H1 (cell line): ENCODE measurements at regions not wholly inside any gene's neighbourhood (a gene's known extent, or its start where the extent isn't known, plus 50 kb on each side); places are given as distances from the start of the nearest gene placed in this dataset.

ENCODE experiments used
- ATF2 ChIP-seq: IDR thresholded peaks from 2 replicates; pipeline ENCODE4 v1.6.1; 2012; ENCODE audit warnings: low read length, inconsistent platforms
- CEBPB ChIP-seq: IDR thresholded peaks from 2 replicates; pipeline ENCODE4 v1.6.1; 2012; ENCODE audit warnings: low read depth, low read length
- CHD7 ChIP-seq: fragments of 300-600 bp; sonication (generic); IDR thresholded peaks from 2 replicates; pipeline ENCODE4 v1.7.1; 2012; ENCODE audit warnings: low read length, moderate library complexity, mild to moderate bottlenecking, inconsistent platforms; ENCODE audit not compliant: insufficient replicate concordance
- GTF2F1 ChIP-seq: IDR thresholded peaks from 2 replicates; pipeline ENCODE4 v1.6.1; 2012; ENCODE audit warnings: low read depth, low read length, improper control_type of control experiment, borderline replicate concordance
- MAX ChIP-seq: IDR thresholded peaks from 2 replicates; pipeline ENCODE4 v1.6.1; 2012; ENCODE audit warnings: inconsistent platforms
- RAD21 ChIP-seq, 2 experiments: IDR thresholded peaks in 1 of 2; conservative IDR thresholded peaks in 1 of 2; 2 replicates each; pipeline ENCODE4 v1.6.1; 2011; ENCODE audit warnings: low read depth in 2 of 2, low read length in 2 of 2, improper control_type of control experiment in 1 of 2, inconsistent platforms in 1 of 2, mild to moderate bottlenecking in 1 of 2, moderate library complexity in 1 of 2
- SIRT6 ChIP-seq: IDR thresholded peaks from one replicate; pipeline ENCODE4 v1.7.1; 2012; ENCODE audit warnings: low read length, inconsistent platforms
- SIX5 ChIP-seq: IDR thresholded peaks from 2 replicates; pipeline ENCODE4 v1.6.1; 2011; ENCODE audit warnings: mild to moderate bottlenecking, low read depth, low read length
- SP2 ChIP-seq: IDR thresholded peaks from 2 replicates; pipeline ENCODE4 v1.6.1; 2012; ENCODE audit warnings: mild to moderate bottlenecking, low read length, inconsistent platforms
- TBP ChIP-seq: IDR thresholded peaks from 2 replicates; pipeline ENCODE4 v1.6.1; 2011; ENCODE audit warnings: low read depth, low read length, improper control_type of control experiment
- TEAD4 ChIP-seq: IDR thresholded peaks from 2 replicates; pipeline ENCODE4 v1.6.1; 2012; ENCODE audit warnings: low read depth, low read length, inconsistent platforms, mixed read lengths

- TF ChIP-seq CHD7: no peak
- TF ChIP-seq TBP: no peak
- TF ChIP-seq MAX: no peak
- TF ChIP-seq SP2: no peak
- TF ChIP-seq TEAD4: no peak
- TF ChIP-seq SIX5: no peak
- no peak for TF ChIP-seq CEBPB
- no peak for TF ChIP-seq RAD21 (IDR thresholded peaks at IDR 0.05 in 1 of 2, conservative IDR thresholded peaks at IDR 0.05 in 1 of 2; ENCODE audit: low read depth in 2 of 2, low read length in 2 of 2)
- TF ChIP-seq GTF2F1: no peak
- no peak for TF ChIP-seq SIRT6
- TF ChIP-seq ATF2: no peak
Observed at GRCh38 chr11:15544353-15544752, 429.6 kb downstream of the INSC start (continued).
